ENCODE measurements at regions not wholly inside any gene's neighbourhood (a gene's known extent, or its start where the extent isn't known, plus 50 kb on each side); places are given as distances from the start of the nearest gene placed in this dataset.
"Not testable (repeated sequence)": the region's sequence is repeated elsewhere in the genome, so short reads cannot be mapped to it uniquely, and the experiment has no call there.

DNA sequence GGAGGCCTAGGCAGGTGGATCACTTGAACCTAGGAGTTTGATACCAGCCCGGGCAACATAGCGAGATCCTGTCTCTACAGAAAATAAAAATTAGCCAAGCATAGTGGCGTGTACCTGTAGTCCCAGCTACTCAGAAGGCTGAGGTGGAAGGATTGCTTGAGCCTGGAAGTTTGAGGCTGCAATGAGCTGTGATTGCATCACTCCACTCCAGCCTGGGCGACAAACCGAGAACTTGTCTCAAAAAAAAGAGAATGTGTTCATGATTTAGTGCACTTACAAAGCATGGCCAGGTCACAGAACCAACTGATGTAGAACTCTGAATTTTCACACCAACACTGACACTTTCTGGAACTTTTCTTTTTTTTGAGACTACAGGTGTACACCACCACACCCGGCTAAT lies 182.7 kb downstream of the ZFP64 start:
- DNase-seq (ENCODE audit: low read depth) = no peak

DNA sequence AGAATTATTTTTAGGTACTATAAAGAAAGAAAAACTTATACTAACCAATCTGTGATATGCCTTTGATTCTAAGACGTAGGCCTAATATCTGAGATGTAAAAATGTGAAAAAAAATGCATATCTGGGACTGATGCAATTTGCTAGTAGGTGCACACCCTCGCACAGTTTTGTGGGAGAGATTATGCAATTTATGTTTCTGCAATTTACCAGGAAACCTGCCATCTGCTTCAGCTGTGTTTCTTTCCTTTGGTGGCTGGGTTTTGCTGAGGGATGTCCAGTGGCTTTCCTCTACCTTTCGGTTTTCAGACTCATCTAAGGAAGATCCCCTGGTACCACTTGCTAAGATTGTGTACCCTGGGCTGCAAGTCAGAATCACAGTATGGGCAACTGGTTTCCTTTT lies 186.9 kb downstream of the ZFP64 start:
- DNase-seq (ENCODE audit: low read depth) = peak; percentile 42

DNA sequence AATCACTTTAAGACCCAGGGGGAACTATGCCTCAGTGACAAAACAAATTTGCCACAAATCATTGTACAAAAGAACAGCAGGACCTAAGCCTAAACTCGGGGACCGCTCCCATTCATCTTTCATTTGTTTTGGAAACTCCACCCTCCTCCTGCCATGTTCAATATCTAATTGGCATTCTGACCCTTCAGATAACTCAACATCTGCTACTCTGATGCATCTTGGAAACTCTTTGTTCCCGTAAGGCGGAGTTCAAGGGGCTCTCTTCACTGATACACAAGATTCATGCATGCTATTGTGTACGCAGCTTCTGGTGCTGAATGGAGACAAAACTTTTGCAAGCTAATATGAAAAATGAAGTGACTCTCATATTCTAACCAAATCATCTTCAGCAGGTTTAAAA lies 187.6 kb downstream of the ZFP64 start:
- no peak for DNase-seq (ENCODE audit: low read depth)

DNA sequence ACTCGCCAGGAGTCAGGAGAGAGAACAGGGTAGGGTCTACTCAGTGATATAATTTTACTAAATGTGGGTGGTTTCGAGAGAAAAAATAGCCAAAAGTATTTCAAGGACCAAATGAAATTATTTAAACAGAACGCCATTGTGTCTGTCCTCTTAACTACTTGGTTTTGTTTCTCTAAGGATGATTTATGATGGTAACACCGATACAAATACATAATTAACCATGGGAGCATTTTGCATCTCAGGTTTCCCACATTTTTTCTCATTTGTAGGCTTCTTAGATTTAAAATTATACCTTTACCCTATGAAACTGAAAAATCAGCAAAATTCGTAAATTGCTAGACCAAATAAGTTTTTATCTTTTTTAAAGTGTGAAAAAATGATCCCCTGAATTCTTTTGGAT lies 188.2 kb downstream of the ZFP64 start:
- no peak for DNase-seq (ENCODE audit: low read depth)

DNA sequence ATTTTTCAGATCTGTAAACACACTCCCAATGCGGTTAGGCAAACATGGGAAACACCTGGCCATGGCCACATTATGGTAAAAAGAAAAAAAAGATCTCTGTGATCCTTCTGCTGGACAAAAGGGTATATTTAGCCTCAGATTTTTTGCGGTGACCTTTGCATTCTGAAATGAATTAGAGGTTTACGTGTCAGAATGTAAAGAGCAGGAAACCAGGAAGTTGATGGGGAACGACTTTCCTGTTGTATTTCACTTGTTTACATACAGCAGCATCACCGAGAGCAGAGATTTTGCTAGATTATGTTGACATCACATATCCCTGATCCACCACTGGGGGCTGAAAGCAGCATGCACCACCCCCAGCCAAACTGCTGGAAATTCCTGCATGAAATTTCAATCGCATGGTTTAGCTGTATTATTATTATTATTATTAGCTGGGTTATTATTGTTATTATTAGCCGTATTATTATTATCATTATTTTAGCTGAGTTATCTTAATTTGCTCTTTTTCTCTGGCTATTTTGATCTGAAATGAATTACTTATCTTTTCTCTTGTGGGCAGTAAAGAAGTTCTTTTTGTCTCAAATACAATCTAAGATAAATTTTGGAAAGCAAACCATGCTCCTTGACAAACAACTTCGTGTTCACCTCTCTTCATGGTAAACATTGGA lies 189.4 kb downstream of the ZFP64 start:
- no peak for DNase-seq (ENCODE audit: low read depth)

DNA sequence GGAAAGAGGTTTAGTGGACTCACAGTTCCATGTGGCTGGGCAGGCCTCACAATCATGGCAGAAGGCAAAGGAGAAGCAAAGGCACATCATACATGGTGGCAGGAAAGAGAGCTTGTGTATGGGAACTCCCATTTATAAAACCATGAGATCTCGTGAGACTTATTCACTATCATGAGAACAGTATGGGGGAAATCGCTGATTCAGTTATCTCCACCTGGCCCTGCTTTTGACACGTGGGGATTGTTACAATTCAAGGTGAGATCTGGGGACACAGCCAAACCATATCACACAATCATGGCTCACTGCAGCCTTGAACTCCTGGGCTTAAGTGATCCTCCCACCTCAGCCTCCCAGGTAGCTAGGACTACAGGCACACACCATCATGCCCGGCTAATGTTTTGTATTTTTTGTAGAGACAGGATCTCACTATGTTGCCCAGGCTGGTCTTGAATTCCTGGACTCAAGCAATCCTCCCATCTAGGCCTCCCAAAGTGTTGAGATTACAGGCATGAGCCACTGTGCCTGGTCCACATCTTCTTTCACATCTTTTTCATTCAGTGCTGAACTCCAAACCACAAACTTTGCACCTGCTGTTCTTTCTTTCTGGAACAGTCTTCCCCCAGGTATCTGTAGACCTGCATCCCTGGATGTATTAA lies 194.2 kb downstream of the ZFP64 start:
- DNase-seq (ENCODE audit: low read depth) = not testable (repeated sequence)

DNA sequence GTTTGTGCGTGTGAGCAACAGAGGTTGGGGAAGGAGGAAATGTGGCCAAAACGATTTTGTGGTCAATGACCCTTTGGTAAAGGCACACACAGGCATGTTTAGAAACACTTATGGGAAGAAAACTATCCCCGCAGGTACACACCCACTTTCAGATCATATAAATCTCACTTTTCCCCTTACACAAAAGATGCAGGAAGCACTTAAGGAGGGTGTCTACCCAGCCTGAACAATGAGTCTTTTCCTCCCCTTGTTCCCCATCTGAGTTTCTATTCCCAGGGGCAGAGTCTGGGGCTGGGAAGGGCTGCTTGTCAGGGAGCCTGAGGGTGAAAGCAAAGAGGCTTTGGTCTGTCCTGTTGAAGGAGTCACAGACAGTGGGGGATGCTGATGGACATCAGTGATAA lies 193.2 kb upstream of the SALL4 start:
- DNase-seq (ENCODE audit: low read depth) = no peak

DNA sequence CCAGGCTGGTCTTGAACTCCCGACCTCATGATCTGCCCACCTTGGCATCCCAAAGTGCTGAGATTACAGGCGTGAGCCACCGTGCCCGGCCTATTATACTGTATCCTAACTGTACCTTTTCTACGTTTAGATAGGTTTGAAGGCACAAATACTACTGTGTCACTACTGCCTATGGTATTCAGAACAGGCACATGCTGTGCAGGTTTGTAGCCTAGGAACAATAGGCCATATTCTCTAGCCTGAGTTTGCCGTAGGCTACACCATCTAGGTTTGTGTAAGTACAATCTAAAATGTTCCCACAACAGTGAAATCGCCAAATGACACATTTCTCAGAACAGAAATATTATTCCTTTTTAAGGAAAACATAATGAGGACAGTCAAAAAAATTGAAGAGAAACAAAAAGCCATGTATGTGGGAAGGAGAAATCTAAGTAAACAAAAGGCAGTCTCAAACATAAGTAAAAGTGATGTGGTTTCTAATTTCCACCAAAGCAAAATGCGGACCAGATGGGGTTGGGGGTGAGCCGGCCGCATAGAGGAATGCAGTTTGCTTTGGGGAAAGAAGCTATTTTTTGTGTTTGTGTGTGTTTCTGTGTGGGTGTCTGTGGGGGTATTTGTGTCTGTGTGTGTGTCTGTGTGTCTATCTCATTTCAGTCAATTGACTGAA lies 192.6 kb upstream of the SALL4 start:
- DNase-seq (ENCODE audit: low read depth) = no peak

DNA sequence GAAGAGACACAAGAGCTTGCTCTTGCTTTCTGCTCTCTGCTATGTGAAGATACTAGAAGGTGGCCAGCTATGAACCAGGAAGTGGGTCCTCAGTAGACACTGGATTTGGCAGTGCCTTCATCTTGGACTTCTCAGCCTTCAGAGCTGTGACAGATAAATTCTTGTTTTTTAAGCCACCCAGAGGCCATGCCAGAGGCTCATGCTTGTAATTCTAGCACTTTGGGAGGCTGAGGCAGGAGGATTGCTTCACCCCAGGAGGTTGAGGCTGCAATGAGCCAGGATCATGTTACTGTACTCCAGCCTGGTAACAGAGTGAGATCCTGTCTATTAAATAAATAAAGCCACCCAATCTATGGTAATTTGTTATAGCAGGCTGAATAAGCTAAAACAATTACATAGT lies 185.5 kb upstream of the SALL4 start:
- DNase-seq (ENCODE audit: low read depth) = no peak

DNA sequence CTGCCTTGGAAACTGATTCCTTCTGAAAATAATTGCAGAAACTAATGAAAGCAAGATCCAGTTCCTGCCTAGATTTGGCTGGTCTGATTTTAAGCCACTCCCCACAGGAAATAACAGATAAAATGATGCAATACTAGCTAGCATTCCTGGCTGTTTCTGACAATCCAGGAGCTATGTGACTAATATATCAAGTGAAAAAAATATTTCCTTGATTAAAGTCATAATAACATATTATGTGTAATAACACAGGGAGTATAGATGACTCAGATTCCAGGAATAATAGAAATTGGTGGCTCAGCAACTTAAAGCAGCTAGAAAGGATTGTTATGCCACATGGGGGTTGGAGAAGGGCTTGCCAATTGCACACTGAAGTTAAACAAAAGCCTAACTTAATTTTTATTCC lies 182.7 kb upstream of the SALL4 start:
- peak; percentile 93 for DNase-seq (ENCODE audit: low read depth)

DNA sequence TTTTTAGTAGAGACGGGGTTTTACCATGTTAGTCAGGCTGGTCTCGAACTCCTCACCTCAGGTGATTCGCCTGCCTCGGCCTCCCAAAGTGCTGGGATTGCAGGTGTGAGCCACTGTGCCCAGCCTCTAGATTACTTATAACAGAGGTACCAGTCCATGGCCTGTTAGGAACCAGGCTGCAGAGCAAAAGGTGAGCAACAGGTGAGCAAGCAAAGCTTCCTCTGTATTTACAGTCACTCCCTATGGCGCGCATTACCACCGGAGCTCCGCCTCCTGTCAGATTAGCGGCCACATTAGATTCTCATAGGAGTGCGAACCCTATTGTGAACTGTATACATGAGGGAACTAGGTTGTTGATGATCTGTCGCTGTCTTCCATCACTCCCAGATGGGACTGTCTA lies 178.0 kb upstream of the SALL4 start:
- DNase-seq (ENCODE audit: low read depth) = no peak

DNA sequence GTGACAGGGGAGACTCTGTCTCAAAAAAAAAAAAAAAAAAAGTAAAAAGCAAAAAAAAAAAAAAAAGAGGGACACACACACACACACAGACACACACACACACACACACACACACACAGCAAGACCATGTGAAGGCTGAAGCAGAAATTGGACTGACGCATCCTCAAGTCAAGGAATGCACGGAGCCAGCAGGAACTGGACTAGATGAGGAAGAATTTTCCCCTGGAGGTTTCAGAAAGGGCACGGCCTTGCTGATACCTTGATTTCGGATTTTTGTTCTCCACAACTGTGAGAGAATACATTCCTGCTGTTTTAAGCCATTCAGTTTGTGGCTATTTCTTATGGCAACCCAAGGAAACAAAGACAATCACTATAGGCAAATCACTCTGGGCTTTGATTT lies 176.9 kb upstream of the SALL4 start:
- no peak for DNase-seq (ENCODE audit: low read depth)

DNA sequence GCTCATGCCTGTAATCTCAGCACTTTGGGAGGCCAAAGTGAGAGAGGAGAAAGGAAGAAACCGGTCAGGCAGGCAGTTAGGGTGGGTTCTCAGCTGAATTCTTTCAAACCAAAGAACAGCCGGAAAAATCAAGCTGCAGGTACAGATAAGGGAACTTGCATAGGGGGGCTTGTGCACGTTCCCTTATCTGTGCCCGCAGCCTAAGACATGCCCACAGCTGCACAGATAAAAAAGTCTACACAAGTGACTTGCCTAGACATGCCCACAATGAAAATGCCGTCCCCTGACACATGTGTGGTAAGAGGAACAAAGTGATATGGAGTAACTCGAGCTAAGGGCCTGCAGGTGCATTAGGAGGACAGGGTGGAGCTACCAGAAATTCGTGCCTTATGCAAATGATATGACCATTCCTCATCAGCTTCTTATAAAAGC lies 175.8 kb upstream of the SALL4 start:
- no peak for DNase-seq (ENCODE audit: low read depth)

DNA sequence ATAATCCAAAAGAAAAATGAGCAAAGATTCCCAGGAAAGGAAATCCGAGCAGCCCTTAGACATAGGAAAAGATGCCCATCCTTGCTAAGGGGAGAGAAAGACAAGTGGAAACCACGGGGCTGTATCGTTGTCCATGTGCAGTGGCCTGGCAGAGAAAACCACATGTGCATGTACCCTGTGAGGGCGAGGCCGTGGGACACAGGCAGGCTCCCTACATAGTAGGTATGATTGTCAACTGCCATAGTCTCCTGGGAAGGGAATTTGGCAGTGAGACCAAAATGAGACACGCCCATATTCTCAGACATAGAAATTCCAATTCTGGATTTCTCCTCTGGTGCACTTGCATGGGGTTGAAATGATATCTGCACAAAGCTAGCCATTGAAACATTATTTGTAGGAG lies 169.7 kb upstream of the SALL4 start:
- no peak for DNase-seq (ENCODE audit: low read depth)

DNA sequence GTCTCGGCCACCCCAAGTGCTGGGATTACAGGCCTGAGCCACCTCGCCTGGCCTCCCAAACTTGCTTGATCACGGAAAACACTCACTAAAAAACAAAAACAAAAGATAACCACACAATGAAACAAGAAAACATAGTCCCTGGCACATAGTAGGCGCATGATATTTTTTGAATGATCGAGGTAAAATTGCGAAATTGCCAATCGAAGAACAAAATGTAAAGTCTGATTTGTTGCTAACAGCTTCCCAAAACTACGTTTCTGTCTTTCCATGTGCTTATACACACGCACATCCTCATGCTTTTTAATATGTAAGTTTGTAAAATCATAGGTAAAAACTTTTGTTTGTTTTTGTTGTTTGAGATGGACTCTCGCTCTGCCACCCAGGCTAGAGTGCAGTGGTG lies 168.5 kb upstream of the SALL4 start:
- no peak for DNase-seq (ENCODE audit: low read depth)

DNA sequence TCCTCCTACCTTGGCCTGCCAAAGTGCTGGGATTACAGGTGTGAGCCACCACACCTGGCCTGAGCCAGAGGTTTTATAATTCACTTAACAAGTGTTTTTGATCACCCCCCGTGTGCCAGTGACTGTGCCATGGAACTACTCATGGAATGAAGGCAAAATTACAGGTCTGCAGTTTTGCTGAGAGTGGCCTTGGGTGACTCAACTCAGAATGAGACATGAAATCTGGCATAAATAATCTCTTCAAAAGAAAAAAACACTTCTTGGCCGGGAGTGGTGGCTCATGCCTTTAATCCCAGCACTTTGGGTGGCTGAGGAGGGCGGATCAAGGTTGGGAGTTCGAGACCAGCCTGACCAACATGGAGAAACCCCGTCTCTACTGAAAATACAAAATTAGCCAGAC lies 166.9 kb upstream of the SALL4 start:
- DNase-seq (ENCODE audit: low read depth) = no peak

DNA sequence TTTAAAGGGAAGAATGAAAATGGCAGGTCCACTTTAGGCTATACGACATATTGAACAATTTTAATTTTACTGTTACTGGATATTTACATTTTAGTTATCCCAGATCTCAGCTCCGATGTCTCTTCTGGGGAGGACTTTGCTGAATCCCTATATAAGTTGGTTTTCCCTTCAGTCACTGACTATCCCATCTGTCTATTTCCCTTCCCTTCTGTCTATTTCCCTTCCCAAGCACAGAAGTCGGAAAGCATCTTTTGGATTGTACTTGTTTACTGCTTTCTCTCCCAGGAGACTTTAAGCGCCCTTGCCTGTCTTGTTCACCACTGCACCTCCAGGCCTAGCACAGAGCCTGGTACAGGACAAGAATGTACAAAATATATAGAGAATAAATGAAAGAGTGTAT lies 165.8 kb upstream of the SALL4 start:
- no peak for DNase-seq (ENCODE audit: low read depth)

DNA sequence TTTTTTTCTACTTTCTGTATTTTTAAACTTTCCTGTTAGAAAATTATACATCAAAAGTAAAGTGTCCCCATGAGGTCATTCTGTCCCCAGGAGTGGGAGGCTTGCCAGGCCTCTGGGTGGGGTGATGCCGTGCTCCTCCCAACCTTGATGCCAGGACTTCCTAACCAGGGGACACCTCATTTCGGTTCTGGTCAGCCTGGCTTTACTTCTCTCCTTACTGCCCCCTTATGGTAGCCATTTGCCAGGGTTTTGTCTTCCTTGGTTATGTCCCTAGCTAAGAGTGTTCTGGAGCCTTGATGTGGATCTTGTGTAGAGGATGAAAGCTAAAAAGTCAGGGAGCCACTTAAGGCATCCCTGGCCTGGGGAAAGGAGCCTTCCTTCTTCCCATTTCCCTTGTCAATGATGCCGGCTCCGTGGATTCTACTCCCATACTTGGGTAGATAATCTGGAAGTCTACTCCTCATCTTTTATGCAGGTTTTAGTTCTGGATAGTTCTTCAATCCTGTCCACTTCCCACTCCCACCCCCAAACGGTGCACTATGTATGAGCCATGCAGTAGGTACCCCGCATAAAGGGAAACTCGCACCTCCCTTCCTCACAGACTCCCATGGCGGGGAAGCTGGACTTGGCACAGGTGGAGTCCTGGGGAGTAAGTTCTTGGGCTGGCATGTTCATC lies 164.1 kb upstream of the SALL4 start:
- peak; percentile 59 for DNase-seq (ENCODE audit: low read depth)

DNA sequence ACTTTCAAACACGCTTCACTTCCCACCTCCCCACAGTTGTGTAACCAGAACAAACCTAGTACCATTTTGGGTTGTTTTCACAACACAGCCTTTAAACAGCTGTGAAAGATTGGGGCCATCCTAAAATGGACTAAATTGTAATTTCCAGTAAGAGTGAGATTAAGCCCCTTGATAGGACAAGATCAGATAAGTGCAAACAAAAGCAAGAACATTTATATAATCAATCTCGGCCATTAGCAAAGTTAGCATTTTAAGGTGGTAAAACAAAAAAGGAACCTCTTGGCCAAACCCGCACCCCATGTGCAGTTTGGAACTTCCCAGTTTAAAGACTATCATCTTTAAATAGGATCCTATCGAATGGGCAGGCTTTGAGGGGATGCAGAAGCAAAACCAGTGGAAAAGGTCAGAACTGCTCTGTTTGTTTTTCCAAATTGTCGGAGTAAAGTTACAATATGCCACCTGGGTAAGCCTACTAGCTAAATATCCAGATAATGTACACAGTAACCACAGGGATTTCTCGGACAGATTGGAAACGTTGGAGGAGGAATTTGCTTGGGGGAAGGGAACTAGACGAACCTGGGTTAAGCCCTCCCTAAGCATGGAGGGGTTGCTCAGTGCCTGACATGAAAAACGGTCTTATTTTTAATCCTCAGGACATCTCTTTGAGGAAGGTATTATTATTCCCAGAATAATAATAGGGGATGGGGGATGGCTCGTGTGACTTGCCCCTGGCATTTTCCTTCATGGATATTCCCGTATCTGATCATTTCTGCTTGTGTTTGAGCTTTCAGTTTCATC lies 159.8 kb upstream of the SALL4 start:
- DNase-seq (ENCODE audit: low read depth) = no peak

DNA sequence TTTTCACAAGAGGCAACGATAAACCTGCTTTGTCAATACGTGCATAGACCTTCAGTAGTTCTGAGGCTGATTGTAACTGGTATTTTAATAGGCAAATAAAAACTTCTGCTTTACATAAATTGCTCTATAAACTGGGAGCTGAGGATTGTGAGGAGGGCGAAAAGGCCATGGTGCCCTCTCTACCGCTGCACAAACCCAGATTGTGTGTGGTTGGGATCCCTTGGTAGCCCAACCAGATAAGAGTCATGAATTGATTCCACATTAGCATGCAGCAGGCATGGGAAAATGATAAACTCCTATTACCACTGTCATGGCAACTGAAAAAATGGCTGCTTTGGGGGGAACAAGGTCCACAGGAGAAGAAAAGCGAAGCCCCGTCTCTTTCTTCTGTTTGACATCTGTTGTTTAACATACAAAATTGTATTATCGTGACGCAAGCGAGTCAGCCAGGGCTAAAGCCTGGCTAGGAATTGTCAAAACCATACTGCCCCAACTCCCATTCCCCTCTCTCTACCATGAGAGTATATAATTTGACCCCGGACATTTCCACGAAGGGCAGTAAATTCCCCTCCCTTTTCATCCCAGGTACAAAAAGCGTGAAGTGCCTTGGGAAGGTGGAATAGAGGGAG lies 157.8 kb upstream of the SALL4 start:
- DNase-seq (ENCODE audit: low read depth) = no peak

DNA sequence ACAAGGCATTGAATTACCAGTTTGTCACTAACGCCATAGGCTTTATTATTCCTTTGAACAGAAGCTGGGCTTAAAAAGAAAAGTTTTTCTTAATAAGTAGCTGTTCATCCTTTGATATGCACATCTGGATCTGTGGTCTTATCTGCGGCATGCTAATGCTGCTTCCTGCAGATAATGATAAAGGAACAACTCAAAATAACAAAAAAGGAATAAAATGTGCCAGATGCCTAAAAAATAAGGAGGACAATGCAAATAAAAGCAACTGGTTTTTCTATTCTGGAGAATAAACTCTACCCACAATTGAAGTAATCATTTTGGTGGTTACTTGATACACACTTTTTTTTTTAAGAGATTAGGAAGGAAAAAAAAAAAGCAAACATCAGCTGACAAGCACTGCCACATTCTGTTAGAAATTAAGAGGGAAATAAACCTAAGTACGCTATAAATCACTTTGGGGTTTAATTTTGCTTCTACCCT lies 156.8 kb upstream of the SALL4 start:
- no peak for DNase-seq (ENCODE audit: low read depth)
